ENCODE measurements at regions not wholly inside any gene's neighbourhood (a gene's known extent, or its start where the extent isn't known, plus 50 kb on each side); places are given as distances from the start of the nearest gene placed in this dataset.

GRCh38 chr1:191910245-191910644 lies 248.0 kb upstream of the RGS18 start:
- TF ChIP-seq ZNF589 (CRISPR knock-in tag; IDR thresholded peaks at IDR 0.05; ENCODE audit: low read depth): no peak
- TF ChIP-seq MAFF (IDR thresholded peaks at IDR 0.05; ENCODE audit: low read length): no peak
- TF ChIP-seq ZNF174 (CRISPR knock-in tag; IDR thresholded peaks at IDR 0.05): no peak
- TF ChIP-seq ETV1 (tag; conservative IDR thresholded peaks at IDR 0.05; ENCODE audit: low read depth): no peak
- TF ChIP-seq RBM22 (IDR thresholded peaks at IDR 0.05; ENCODE audit: low read depth, low read length, poor library complexity, severe bottlenecking): no peak
- TF ChIP-seq, protein P1, sequence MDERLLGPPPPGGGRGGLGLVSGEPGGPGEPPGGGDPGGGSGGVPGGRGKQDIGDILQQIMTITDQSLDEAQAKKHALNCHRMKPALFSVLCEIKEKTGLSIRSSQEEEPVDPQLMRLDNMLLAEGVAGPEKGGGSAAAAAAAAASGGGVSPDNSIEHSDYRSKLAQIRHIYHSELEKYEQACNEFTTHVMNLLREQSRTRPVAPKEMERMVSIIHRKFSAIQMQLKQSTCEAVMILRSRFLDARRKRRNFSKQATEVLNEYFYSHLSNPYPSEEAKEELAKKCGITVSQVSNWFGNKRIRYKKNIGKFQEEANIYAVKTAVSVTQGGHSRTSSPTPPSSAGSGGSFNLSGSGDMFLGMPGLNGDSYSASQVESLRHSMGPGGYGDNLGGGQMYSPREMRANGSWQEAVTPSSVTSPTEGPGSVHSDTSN (CRISPR knock-in tag; IDR thresholded peaks at IDR 0.05; ENCODE audit: low read depth): no peak
- TF ChIP-seq, protein P1 (tag; conservative IDR thresholded peaks at IDR 0.05; ENCODE audit: low read depth): no peak
- TF ChIP-seq ILF3 (IDR thresholded peaks at IDR 0.05; ENCODE audit: borderline replicate concordance): no peak
- TF ChIP-seq POLR2A (conservative IDR thresholded peaks at IDR 0.05): no peak
- TF ChIP-seq ZNF76 (CRISPR knock-in tag; IDR thresholded peaks at IDR 0.05; ENCODE audit: borderline replicate concordance): no peak
- no peak for TF ChIP-seq TOE1 (IDR thresholded peaks at IDR 0.05; ENCODE audit: borderline replicate concordance)
- TF ChIP-seq TOE1 (CRISPR knock-in tag; IDR thresholded peaks at IDR 0.05; ENCODE audit: borderline replicate concordance, low read depth): no peak
- no peak for TF ChIP-seq ARID3A (IDR thresholded peaks at IDR 0.05; ENCODE audit: borderline replicate concordance, low read depth, low read length)
- TF ChIP-seq FOXK1 (CRISPR knock-in tag; IDR thresholded peaks at IDR 0.05; ENCODE audit: borderline replicate concordance): no peak
- TF ChIP-seq EZH2 (IDR thresholded peaks at IDR 0.05; ENCODE audit: borderline replicate concordance, low read depth, low read length): no peak

More at GRCh38 chr1:191910245-191910644, 248.0 kb upstream of the RGS18 start:
- H3K4me1 ChIP-seq (replicated peaks in 1 of 2; ENCODE audit: control insufficient read depth in 2 of 2, insufficient read depth in 2 of 2, low read length in 2 of 2): no peaks in the 10 kb centered on the region
- no peak overlapping the region for H2AFZ ChIP-seq (ENCODE audit: low read depth, low read length)
- CTCF ChIA-PET (ENCODE audit: low intra/inter-chr PET ratio): no interaction called here
- intact Hi-C loops (cut with micrococcal nuclease): no loop called here
- no TSS peak for BruUV-seq (replicated peaks)
- no peak overlapping the region for H3K4me2 ChIP-seq (ENCODE audit: insufficient read depth, low read length)
- ATAC-seq: no peak
- no peaks in the 10 kb centered on the region for H3K9me1 ChIP-seq (ENCODE audit: control insufficient read depth, insufficient read depth, low read length)
- H3K9me3 ChIP-seq (replicated peaks; ENCODE audit: control insufficient read depth, insufficient read depth, low read depth, low read length): no peaks in the 10 kb centered on the region
- no peak for FAIRE-seq
- no peaks in the 10 kb centered on the region for H4K20me1 ChIP-seq (replicated peaks; ENCODE audit: control insufficient read depth, insufficient read depth, low read length)
- no peak overlapping the region for H3K4me3 ChIP-seq
- in situ Hi-C loops (cut with MboI): no loop called here
- no peak overlapping the region for H3K27ac ChIP-seq (ENCODE audit: extremely low read depth, low read depth, low read length)
- no peak for DNase-seq (ENCODE audit: extremely low read depth in 1 of 4, low spot score in 3 of 4)
- POLR2A ChIA-PET: no interaction called here
- no peaks in the 10 kb centered on the region for H3K36me3 ChIP-seq (ENCODE audit: control insufficient read depth, insufficient read depth, low read length)
- H3K79me2 ChIP-seq (ENCODE audit: control insufficient read depth, insufficient read depth, low read length): no peaks in the 10 kb centered on the region
- no peaks in the 10 kb centered on the region for H3K27me3 ChIP-seq (ENCODE audit: control insufficient read depth in 2 of 2, insufficient read depth in 2 of 2, low read length in 2 of 2)
- WGBS (ENCODE audit: insufficient coverage, low coverage, missing lambda C conversion rate): 13% methylated on average over 2 of the region's 2 CpGs
- H3K9ac ChIP-seq (ENCODE audit: insufficient read depth in 1 of 2, low read depth in 2 of 2, low read length in 2 of 2): no peak overlapping the region
